Umbilical cord (tissue), 1 donor: ENCODE measurements at regions not wholly inside any gene's neighbourhood (a gene's known extent, or its start where the extent isn't known, plus 50 kb on each side); places are given as distances from the start of the nearest gene placed in this dataset.

ENCODE experiments used
- DNase-seq: peaks from one replicate; pipeline ENCODE4 v3.0.0-alpha.2; 2015; ENCODE audit warnings: low spot score

- no peak for DNase-seq
These were observed 159.5 kb upstream of the RPL38 start for GRCh38 chr17:74043976-74044375.

GRCh38 chr17:74045608-74046280 lies 157.7 kb upstream of the RPL38 start:
- DNase-seq = no peak

GRCh38 chr17:74049167-74049966 lies 154.1 kb upstream of the RPL38 start:
- no peak for DNase-seq

- DNase-seq = no peak
These were observed 153.5 kb upstream of the RPL38 start for GRCh38 chr17:74049967-74050458.

GRCh38 chr17:74051348-74051747 lies 152.1 kb upstream of the RPL38 start:
- no peak for DNase-seq

GRCh38 chr17:74052993-74053711 lies 150.3 kb upstream of the RPL38 start:
- no peak for DNase-seq

- peak; percentile 4 for DNase-seq
These were observed 149.8 kb upstream of the RPL38 start for GRCh38 chr17:74053712-74054078.

GRCh38 chr17:74054249-74054648 lies 149.2 kb upstream of the RPL38 start:
- DNase-seq = no peak

GRCh38 chr17:74055508-74056160 lies 147.8 kb upstream of the RPL38 start:
- DNase-seq = no peak

- DNase-seq = peak; percentile 6
These were observed 143.8 kb upstream of the RPL38 start for GRCh38 chr17:74059479-74060240.

GRCh38 chr17:74061758-74062157 lies 141.7 kb upstream of the RPL38 start:
- no peak for DNase-seq

GRCh38 chr17:74062234-74062633 lies 141.2 kb upstream of the RPL38 start:
- no peak for DNase-seq

GRCh38 chr17:74063439-74063838 lies 140.0 kb upstream of the RPL38 start:
- no peak for DNase-seq

- no peak for DNase-seq
These were observed 133.1 kb upstream of the RPL38 start for GRCh38 chr17:74070374-74070773.

- DNase-seq = no peak
These were observed 132.3 kb upstream of the RPL38 start for GRCh38 chr17:74070998-74071679.

GRCh38 chr17:74072340-74072739 lies 131.1 kb upstream of the RPL38 start:
- no peak for DNase-seq

- DNase-seq = no peak
These were observed 127.0 kb upstream of the RPL38 start for GRCh38 chr17:74076446-74076845.

GRCh38 chr17:74077231-74077630 lies 126.2 kb upstream of the RPL38 start:
- DNase-seq = no peak

- DNase-seq = no peak
These were observed 125.0 kb upstream of the RPL38 start for GRCh38 chr17:74078363-74078941.
